Loucy (cell line): ENCODE measurements at regions not wholly inside any gene's neighbourhood (a gene's known extent, or its start where the extent isn't known, plus 50 kb on each side); places are given as distances from the start of the nearest gene placed in this dataset.

Experiments used
- H2AFZ ChIP-seq: fragments of 200-600 bp; sonication (generic); 2 replicates; pipeline ENCODE4 v1.6.0; 2016; ENCODE audit warnings: antibody characterized with exemption, mild to moderate bottlenecking, low read length, moderate library complexity
- H3F3A ChIP-seq: fragments of 200-600 bp; 2 replicates; pipeline ENCODE4 v1.6.0; 2016; ENCODE audit warnings: antibody characterized with exemption, low read depth, mild to moderate bottlenecking
- H3K27me3 ChIP-seq: fragments of 200-600 bp; sonication (generic); 2 replicates; pipeline ENCODE4 v1.6.1; 2014; ENCODE audit warnings: low read length, mild to moderate bottlenecking; ENCODE audit not compliant: insufficient read depth, poor library complexity, severe bottlenecking
- H3K36me3 ChIP-seq: fragments of 200-600 bp; sonication (generic); 2 replicates; pipeline ENCODE4 v1.6.1; 2016; ENCODE audit warnings: low read length; ENCODE audit not compliant: insufficient read depth
- H3K4me1 ChIP-seq: fragments of 200-600 bp; sonication (generic); 2 replicates; pipeline ENCODE4 v1.5.1; 2014; ENCODE audit warnings: low read length, mild to moderate bottlenecking; ENCODE audit not compliant: insufficient read depth, poor library complexity, severe bottlenecking
- H3K4me2 ChIP-seq: fragments of 200-600 bp; sonication (generic); 2 replicates; pipeline ENCODE4 v1.6.0; 2014; ENCODE audit warnings: antibody characterized with exemption, low read length, low read depth, mild to moderate bottlenecking; ENCODE audit not compliant: poor library complexity, severe bottlenecking
- H3K4me3 ChIP-seq: fragments of 200-600 bp; sonication (generic); 2 replicates; pipeline ENCODE4 v1.5.1; 2014; ENCODE audit warnings: low read length, mild to moderate bottlenecking, mixed read lengths; ENCODE audit not compliant: poor library complexity, severe bottlenecking
- H3K79me2 ChIP-seq: fragments of 200-600 bp; sonication (generic); 2 replicates; pipeline ENCODE4 v1.6.1; 2014; ENCODE audit warnings: low read length; ENCODE audit not compliant: insufficient read depth
- H3K9ac ChIP-seq: fragments of 200-600 bp; sonication (generic); 2 replicates; pipeline ENCODE4 v1.6.0; 2014; ENCODE audit warnings: mild to moderate bottlenecking, low read depth, low read length, moderate library complexity; ENCODE audit not compliant: poor library complexity, severe bottlenecking
- H3K9me2 ChIP-seq: fragments of 200-600 bp; sonication (generic); replicated peaks from 2 replicates; pipeline ENCODE4 v1.6.1; 2016; ENCODE audit warnings: low read depth, low read length, mixed read lengths
- H3K9me3 ChIP-seq: fragments of 200-600 bp; sonication (generic); 2 replicates; pipeline ENCODE4 v1.6.1; 2014; ENCODE audit warnings: mild to moderate bottlenecking, antibody characterized with exemption, low read length, low read depth; ENCODE audit not compliant: insufficient read depth
- H4K20me1 ChIP-seq: fragments of 200-600 bp; sonication (generic); 2 replicates; pipeline ENCODE4 v1.6.0; 2014; ENCODE audit warnings: antibody characterized with exemption, low read length, mild to moderate bottlenecking; ENCODE audit not compliant: insufficient read depth, poor library complexity, severe bottlenecking
- EZH2phosphoT487 ChIP-seq: fragments of 200-600 bp; IDR thresholded peaks from 2 replicates; pipeline ENCODE4 v1.6.1; 2018; ENCODE audit warnings: antibody characterized with exemption, mild to moderate bottlenecking, moderate library complexity, borderline replicate concordance
- TF ChIP-seq, protein P1 (sequence below): fragments of 200-600 bp; sonication (generic); conservative IDR thresholded peaks from 2 replicates; pipeline ENCODE4 v1.5.1; 2014; ENCODE audit warnings: mild to moderate bottlenecking, antibody characterized with exemption, low read length

DNA sequence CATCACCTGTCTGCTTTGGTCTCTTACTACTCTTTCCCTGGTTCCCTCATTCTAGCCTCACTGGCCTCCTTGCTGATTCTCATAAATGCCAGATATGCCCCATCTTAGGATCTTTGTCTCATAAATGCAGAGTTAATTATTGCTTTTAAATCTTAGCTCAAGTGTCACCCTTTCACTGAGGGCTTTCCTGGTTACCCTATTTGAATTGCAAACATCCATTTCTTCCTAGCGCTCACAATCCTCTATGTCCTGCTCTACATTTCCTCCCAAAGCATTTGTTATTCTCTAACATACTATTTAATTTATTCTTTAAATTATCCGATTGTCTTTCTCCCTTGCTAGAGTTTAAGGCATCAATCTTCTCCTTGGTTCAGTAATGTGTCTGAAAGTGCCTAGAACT is 296.5 kb upstream of the ADGRL4 start:
- H3K4me1 ChIP-seq, result no peaks in the 10 kb centered on the region
- H3K4me2 ChIP-seq, result no peak overlapping the region
- no peaks in the 10 kb centered on the region for H4K20me1 ChIP-seq
- TF ChIP-seq EZH2phosphoT487, result no peak
- TF ChIP-seq, protein P1, sequence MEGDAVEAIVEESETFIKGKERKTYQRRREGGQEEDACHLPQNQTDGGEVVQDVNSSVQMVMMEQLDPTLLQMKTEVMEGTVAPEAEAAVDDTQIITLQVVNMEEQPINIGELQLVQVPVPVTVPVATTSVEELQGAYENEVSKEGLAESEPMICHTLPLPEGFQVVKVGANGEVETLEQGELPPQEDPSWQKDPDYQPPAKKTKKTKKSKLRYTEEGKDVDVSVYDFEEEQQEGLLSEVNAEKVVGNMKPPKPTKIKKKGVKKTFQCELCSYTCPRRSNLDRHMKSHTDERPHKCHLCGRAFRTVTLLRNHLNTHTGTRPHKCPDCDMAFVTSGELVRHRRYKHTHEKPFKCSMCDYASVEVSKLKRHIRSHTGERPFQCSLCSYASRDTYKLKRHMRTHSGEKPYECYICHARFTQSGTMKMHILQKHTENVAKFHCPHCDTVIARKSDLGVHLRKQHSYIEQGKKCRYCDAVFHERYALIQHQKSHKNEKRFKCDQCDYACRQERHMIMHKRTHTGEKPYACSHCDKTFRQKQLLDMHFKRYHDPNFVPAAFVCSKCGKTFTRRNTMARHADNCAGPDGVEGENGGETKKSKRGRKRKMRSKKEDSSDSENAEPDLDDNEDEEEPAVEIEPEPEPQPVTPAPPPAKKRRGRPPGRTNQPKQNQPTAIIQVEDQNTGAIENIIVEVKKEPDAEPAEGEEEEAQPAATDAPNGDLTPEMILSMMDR, result no peak
- no peak overlapping the region for H2AFZ ChIP-seq
- no peaks in the 10 kb centered on the region for H3K9me3 ChIP-seq
- no peak overlapping the region for H3K9ac ChIP-seq
- H3K27me3 ChIP-seq, result no peaks in the 10 kb centered on the region
- no peaks in the 10 kb centered on the region for H3K79me2 ChIP-seq
- H3K36me3 ChIP-seq, result no peaks in the 10 kb centered on the region
- H3K9me2 ChIP-seq, result no peaks in the 10 kb centered on the region
- H3K4me3 ChIP-seq, result no peak overlapping the region
- H3F3A ChIP-seq, result no peaks in the 10 kb centered on the region

- Histone ChIP-seq H3K4me3 (no peak overlapping the region), H4K20me1 (no peaks in the 10 kb centered on the region), H3K4me2 (no peak overlapping the region), H3K4me1 (no peaks in the 10 kb centered on the region), H3F3A (no peaks in the 10 kb centered on the region), H3K79me2 (no peaks in the 10 kb centered on the region), H2AFZ (no peak overlapping the region), H3K9ac (no peak overlapping the region), H3K9me3 (no peaks in the 10 kb centered on the region), H3K36me3 (no peaks in the 10 kb centered on the region), H3K27me3 (no peaks in the 10 kb centered on the region), H3K9me2 (no peaks in the 10 kb centered on the region)
- TF ChIP-seq, protein P1, result no peak
- TF ChIP-seq EZH2phosphoT487, result no peak
Observed at GRCh38 chr1:79302380-79302930, 295.9 kb upstream of the ADGRL4 start.

DNA sequence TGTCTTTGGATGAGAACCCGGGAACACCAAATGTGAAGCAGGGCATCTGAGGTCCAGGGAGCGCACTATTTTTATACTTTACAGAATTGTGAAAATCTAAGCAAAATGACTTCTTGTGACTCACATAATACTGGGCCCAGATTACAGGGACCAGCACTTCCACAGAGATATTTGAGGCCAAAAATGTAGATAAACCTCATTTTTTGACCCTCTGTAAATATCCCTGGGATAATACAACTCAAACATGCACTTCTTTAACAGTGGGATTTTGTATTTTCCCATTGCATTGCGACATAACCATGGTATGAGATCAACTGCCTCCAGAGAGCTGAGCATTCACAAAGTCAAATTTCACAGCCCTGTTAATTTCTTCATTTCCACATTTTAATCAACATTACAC is 289.4 kb upstream of the ADGRL4 start:
- Histone ChIP-seq H3K9ac (no peak overlapping the region), H3K9me3 (no peaks in the 10 kb centered on the region), H2AFZ (no peak overlapping the region), H3K4me3 (no peak overlapping the region), H3K79me2 (no peaks in the 10 kb centered on the region), H3K9me2 (no peaks in the 10 kb centered on the region), H3K36me3 (no peaks in the 10 kb centered on the region), H3K4me1 (no peaks in the 10 kb centered on the region), H4K20me1 (no peaks in the 10 kb centered on the region), H3F3A (no peaks in the 10 kb centered on the region), H3K27me3 (no peaks in the 10 kb centered on the region), H3K4me2 (no peak overlapping the region)
- TF ChIP-seq, protein P1, result no peak
- no peak for TF ChIP-seq EZH2phosphoT487
